ENCODE measurements at regions not wholly inside any gene's neighbourhood (a gene's known extent, or its start where the extent isn't known, plus 50 kb on each side); places are given as distances from the start of the nearest gene placed in this dataset.
"Not testable (repeated sequence)": the region's sequence is repeated elsewhere in the genome, so short reads cannot be mapped to it uniquely, and the experiment has no call there.

- not testable (repeated sequence) for DNase-seq
These were observed 59.5 kb upstream of the FAM90A26 start for GRCh38 chr4:9110700-9111099.

GRCh38 chr4:9103148-9103524 lies 67.1 kb upstream of the FAM90A26 start:
- not testable (repeated sequence) for DNase-seq

GRCh38 chr4:9102471-9103147 lies 67.6 kb upstream of the FAM90A26 start:
- not testable (repeated sequence) for DNase-seq

GRCh38 chr4:9096330-9096729 lies 73.9 kb upstream of the FAM90A26 start:
- DNase-seq = not testable (repeated sequence)

- DNase-seq = not testable (repeated sequence)
These were observed 91.4 kb upstream of the FAM90A26 start for GRCh38 chr4:9078796-9079195.

- DNase-seq = not testable (repeated sequence)
These were observed 93.2 kb upstream of the FAM90A26 start for GRCh38 chr4:9076974-9077373.

- DNase-seq = not testable (repeated sequence)
These were observed 93.7 kb upstream of the FAM90A26 start for GRCh38 chr4:9076486-9076885.

- not testable (repeated sequence) for DNase-seq
These were observed 96.8 kb upstream of the FAM90A26 start for GRCh38 chr4:9073371-9073770.

GRCh38 chr4:9072521-9073220 lies 97.5 kb upstream of the FAM90A26 start:
- DNase-seq = not testable (repeated sequence)

GRCh38 chr4:9067923-9068322 lies 102.3 kb upstream of the FAM90A26 start:
- DNase-seq = not testable (repeated sequence)

- not testable (repeated sequence) for DNase-seq
These were observed 106.6 kb upstream of the FAM90A26 start for GRCh38 chr4:9063612-9064011.

- not testable (repeated sequence) for DNase-seq
These were observed 145.3 kb upstream of the FAM90A26 start for GRCh38 chr4:9024866-9025265.

- DNase-seq = not testable (repeated sequence)
These were observed 138.2 kb upstream of the HMX1 start for GRCh38 chr4:9009792-9010191.

- DNase-seq = not testable (repeated sequence)
These were observed 136.8 kb upstream of the HMX1 start for GRCh38 chr4:9008407-9008806.

- not testable (repeated sequence) for DNase-seq
These were observed 129.5 kb upstream of the HMX1 start for GRCh38 chr4:9001153-9001552.

- DNase-seq = peak; percentile 16
These were observed 128.9 kb upstream of the HMX1 start for GRCh38 chr4:9000505-9001001.

- not testable (repeated sequence) for DNase-seq
These were observed 121.3 kb upstream of the HMX1 start for GRCh38 chr4:8992981-8993380.

GRCh38 chr4:8991449-8991848 lies 119.8 kb upstream of the HMX1 start:
- DNase-seq = not testable (repeated sequence)

- DNase-seq = not testable (repeated sequence)
These were observed 118.7 kb upstream of the HMX1 start for GRCh38 chr4:8990341-8990740.

GRCh38 chr4:8985786-8986185 lies 114.1 kb upstream of the HMX1 start:
- DNase-seq = not testable (repeated sequence)

- DNase-seq = not testable (repeated sequence)
These were observed 113.0 kb upstream of the HMX1 start for GRCh38 chr4:8984641-8985040.

- not testable (repeated sequence) for DNase-seq
These were observed 112.3 kb upstream of the HMX1 start for GRCh38 chr4:8983921-8984320.

GRCh38 chr4:8976466-8977128 lies 105.0 kb upstream of the HMX1 start:
- not testable (repeated sequence) for DNase-seq
